Lung (tissue), 11 donors: ENCODE measurements at regions not wholly inside any gene's neighbourhood (a gene's known extent, or its start where the extent isn't known, plus 50 kb on each side); places are given as distances from the start of the nearest gene placed in this dataset.
A peak's percentile ranks its signal among the peaks of the same experiment; 100 is the strongest.

Experiments
- ATAC-seq: fragments of 200-7000 bp; cut with Tn5 transposase; one replicate; pipeline ENCODE4 v1.9.1; 2020; ENCODE audit warnings: moderate number of reproducible peaks; ENCODE audit not compliant: insufficient read depth, low FRiP score
- DNase-seq, 3 donors: peaks; one replicate each; pipeline ENCODE4 v3.0.0-alpha.2; 2013 to 2017
- H3K27ac ChIP-seq, 2 donors: one replicate each; pipeline ENCODE4 v1.5.1; 2013; ENCODE audit warnings: mild to moderate bottlenecking in 2 of 2, moderate library complexity in 2 of 2, control low read depth in 1 of 2, inconsistent platforms in 1 of 2, low read depth in 1 of 2, low read length in 1 of 2
- H3K27me3 ChIP-seq, 3 donors: one replicate each; pipeline ENCODE4 v1.5.1; 2013; ENCODE audit warnings: low read length in 2 of 3; ENCODE audit not compliant: control insufficient read depth in 3 of 3, insufficient read depth in 3 of 3
- H3K36me3 ChIP-seq, 4 donors: one replicate each; pipeline ENCODE4 v1.5.1; 2013; ENCODE audit warnings: low read length in 4 of 4, mild to moderate bottlenecking in 1 of 4, moderate library complexity in 1 of 4; ENCODE audit not compliant: control insufficient read depth in 4 of 4, insufficient read depth in 4 of 4
- H3K4me1 ChIP-seq, 5 donors: one replicate each; pipeline ENCODE4 v1.5.1; 2013; ENCODE audit warnings: low read length in 5 of 5, mild to moderate bottlenecking in 2 of 5, moderate library complexity in 1 of 5; ENCODE audit not compliant: control insufficient read depth in 5 of 5, insufficient read depth in 5 of 5
- H3K4me3 ChIP-seq: one replicate; pipeline ENCODE4 v1.5.1; 2013; ENCODE audit warnings: mild to moderate bottlenecking, control low read depth, moderate library complexity
- H3K9ac ChIP-seq, 2 donors: one replicate each; pipeline ENCODE4 v1.5.1; 2013; ENCODE audit warnings: low read length in 2 of 2, control low read depth in 1 of 2; ENCODE audit not compliant: insufficient read depth in 1 of 2
- H3K9me3 ChIP-seq, 4 donors: one replicate each; pipeline ENCODE4 v1.5.1; 2013; ENCODE audit warnings: low read length in 3 of 4, mild to moderate bottlenecking in 1 of 4, moderate library complexity in 1 of 4; ENCODE audit not compliant: control insufficient read depth in 4 of 4, insufficient read depth in 3 of 4
- CTCF ChIP-seq: IDR thresholded peaks from 2 replicates; pipeline ENCODE4 v1.5.1; 2012; ENCODE audit warnings: mild to moderate bottlenecking; ENCODE audit errors: control extremely low read depth, extremely low read depth
- WGBS, 2 donors: extraction: QIAGEN DNeasy Blood & Tissue Kit; methylation state at CpG; one replicate each; pipeline ENCODE4 v1.1.7; 2013; 5-methylcytosine and 5-hydroxymethylcytosine counted together
- donor health status: control.
- donor health status: control.
- donor health status: Bipolar disorder and iron deficiency.
- donor health status: healthy.
- donor health status: DM: yes; HTN: yes; CAD: no.

GRCh38 chr13:80906860-80907259 lies 565.9 kb upstream of the SPRY2 start:
- no peak overlapping the region for H3K4me3 ChIP-seq
- no peak for TF ChIP-seq CTCF
- DNase-seq, result no peak
- no peaks in the 10 kb centered on the region for H3K9me3 ChIP-seq
- H3K36me3 ChIP-seq, result peaks cover 0 to 2% (median 0%) of the 10 kb centered on the region in 4 donors
- 83 to 86% methylated on average over 2 of the region's 2 CpGs for WGBS, 2 donors
- no peaks in the 10 kb centered on the region for H3K27me3 ChIP-seq
- no peak overlapping the region for H3K9ac ChIP-seq
- no peak overlapping the region for H3K27ac ChIP-seq
- H3K4me1 ChIP-seq, result no peaks in the 10 kb centered on the region
- ATAC-seq, result no peak

DNA sequence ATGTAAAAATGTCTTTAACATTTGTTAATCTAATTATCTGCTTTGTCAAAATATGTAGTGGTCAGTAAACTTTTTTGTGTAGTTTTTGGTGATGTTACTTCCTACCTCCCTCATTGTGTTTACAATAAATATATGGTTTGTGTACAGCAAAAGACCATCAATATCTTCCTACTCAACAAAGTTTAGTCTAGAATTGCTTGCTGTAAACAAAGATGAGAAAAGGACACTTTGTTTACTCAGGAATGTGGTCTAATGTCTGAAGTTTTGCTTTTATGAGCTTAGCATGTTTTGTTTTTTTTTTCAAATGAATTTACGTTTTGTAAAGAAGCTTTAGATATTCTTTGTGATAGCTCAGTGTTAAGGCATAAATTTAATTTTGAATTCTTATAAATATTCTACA lies 563.5 kb upstream of the SPRY2 start:
- H3K4me3 ChIP-seq, result no peak overlapping the region
- 58 to 80% methylated on average over 1 of the region's 1 CpG for WGBS, 2 donors
- no peak overlapping the region for H3K27ac ChIP-seq
- DNase-seq, result peak in 1 of 3 donors; percentile 26
- TF ChIP-seq CTCF, result no peak
- no peaks in the 10 kb centered on the region for H3K4me1 ChIP-seq
- no peak overlapping the region for H3K9ac ChIP-seq
- no peaks in the 10 kb centered on the region for H3K36me3 ChIP-seq
- ATAC-seq, result no peak
- H3K27me3 ChIP-seq, result no peaks in the 10 kb centered on the region
- H3K9me3 ChIP-seq, result no peaks in the 10 kb centered on the region

DNA sequence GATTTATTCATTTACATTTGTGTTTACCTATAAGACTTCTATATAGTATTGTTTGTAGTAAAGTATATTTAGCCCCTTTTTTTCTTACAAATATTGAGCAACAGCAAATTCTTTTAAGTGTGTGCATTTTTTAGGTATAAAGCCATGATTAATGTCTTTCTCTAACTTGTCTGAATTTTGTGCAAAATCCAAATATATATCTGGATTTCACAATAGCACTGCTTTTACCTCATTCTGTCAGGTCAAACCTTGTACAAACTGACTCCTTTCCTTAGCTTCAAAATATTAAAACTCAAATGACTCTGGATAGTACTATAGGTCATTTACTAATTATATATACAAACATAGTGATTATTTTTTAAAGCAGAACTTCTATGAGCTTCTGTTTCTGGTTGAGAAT lies 563.0 kb upstream of the SPRY2 start:
- DNase-seq (no peak), ATAC-seq (no peak)
- no peak overlapping the region for H3K27ac ChIP-seq
- H3K27me3 ChIP-seq, result no peaks in the 10 kb centered on the region
- H3K9ac ChIP-seq, result no peak overlapping the region
- TF ChIP-seq CTCF, result no peak
- no peaks in the 10 kb centered on the region for H3K4me1 ChIP-seq
- no peak overlapping the region for H3K4me3 ChIP-seq
- H3K9me3 ChIP-seq, result no peaks in the 10 kb centered on the region
- H3K36me3 ChIP-seq, result no peaks in the 10 kb centered on the region

DNA sequence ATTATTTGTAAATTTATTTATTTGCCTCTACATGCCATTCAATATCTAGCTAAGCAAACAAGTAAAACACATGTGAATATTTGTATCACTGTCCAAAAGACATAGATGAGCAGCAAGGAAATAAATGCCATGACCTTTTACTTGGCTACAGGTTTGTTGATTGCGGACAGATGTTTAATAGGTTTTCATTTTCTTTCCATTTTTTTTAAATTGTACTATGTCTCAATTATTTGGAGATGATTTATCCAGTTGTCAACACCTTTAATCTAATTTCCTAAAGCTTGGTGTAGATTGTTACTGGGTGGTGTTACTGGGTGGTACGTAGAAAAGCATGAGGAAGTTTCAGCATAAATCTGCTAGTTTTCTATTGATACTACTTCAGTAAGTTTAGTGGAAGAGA lies 560.6 kb upstream of the SPRY2 start:
- no peaks in the 10 kb centered on the region for H3K27me3 ChIP-seq
- no peaks in the 10 kb centered on the region for H3K9me3 ChIP-seq
- no peak overlapping the region for H3K4me3 ChIP-seq
- no peaks in the 10 kb centered on the region for H3K4me1 ChIP-seq
- no peak overlapping the region for H3K9ac ChIP-seq
- 84 to 90% methylated on average over 2 of the region's 2 CpGs for WGBS, 2 donors
- peak in 1 of 3 donors; percentile 9 for DNase-seq
- no peak for ATAC-seq
- TF ChIP-seq CTCF, result no peak
- no peaks in the 10 kb centered on the region for H3K36me3 ChIP-seq
- H3K27ac ChIP-seq, result no peak overlapping the region
